ENCODE measurements at regions not wholly inside any gene's neighbourhood (a gene's known extent, or its start where the extent isn't known, plus 50 kb on each side); places are given as distances from the start of the nearest gene placed in this dataset.

- TF ChIP-seq, protein P1, sequence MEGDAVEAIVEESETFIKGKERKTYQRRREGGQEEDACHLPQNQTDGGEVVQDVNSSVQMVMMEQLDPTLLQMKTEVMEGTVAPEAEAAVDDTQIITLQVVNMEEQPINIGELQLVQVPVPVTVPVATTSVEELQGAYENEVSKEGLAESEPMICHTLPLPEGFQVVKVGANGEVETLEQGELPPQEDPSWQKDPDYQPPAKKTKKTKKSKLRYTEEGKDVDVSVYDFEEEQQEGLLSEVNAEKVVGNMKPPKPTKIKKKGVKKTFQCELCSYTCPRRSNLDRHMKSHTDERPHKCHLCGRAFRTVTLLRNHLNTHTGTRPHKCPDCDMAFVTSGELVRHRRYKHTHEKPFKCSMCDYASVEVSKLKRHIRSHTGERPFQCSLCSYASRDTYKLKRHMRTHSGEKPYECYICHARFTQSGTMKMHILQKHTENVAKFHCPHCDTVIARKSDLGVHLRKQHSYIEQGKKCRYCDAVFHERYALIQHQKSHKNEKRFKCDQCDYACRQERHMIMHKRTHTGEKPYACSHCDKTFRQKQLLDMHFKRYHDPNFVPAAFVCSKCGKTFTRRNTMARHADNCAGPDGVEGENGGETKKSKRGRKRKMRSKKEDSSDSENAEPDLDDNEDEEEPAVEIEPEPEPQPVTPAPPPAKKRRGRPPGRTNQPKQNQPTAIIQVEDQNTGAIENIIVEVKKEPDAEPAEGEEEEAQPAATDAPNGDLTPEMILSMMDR (tag by site-specific recombination; IDR thresholded peaks at IDR 0.05) = no peak
- TF ChIP-seq ZNF311 (tag by site-specific recombination; IDR thresholded peaks at IDR 0.05; ENCODE audit: borderline replicate concordance) (no peak), ZNF580 (tag by site-specific recombination; IDR thresholded peaks at IDR 0.05) (no peak), MYNN (tag by site-specific recombination; IDR thresholded peaks at IDR 0.05; ENCODE audit: borderline replicate concordance) (no peak), ZNF292 (tag by site-specific recombination; IDR thresholded peaks at IDR 0.05; ENCODE audit: borderline replicate concordance, low read depth) (no peak), ZNF121 (tag by site-specific recombination; IDR thresholded peaks at IDR 0.05) (no peak), ZBTB7A (tag by site-specific recombination; IDR thresholded peaks at IDR 0.05; ENCODE audit: low read depth) (no peak), ZFP37 (tag by site-specific recombination; IDR thresholded peaks at IDR 0.05) (no peak), TCF7L2 (IDR thresholded peaks at IDR 0.05; ENCODE audit: borderline replicate concordance, low read depth, low read length) (no peak), RBAK (tag by site-specific recombination; IDR thresholded peaks at IDR 0.05) (no peak), ZNF76 (tag by site-specific recombination; IDR thresholded peaks at IDR 0.05; ENCODE audit: borderline replicate concordance, low read depth) (no peak)
Measured at GRCh38 chr14:82411298-82411697, 877.6 kb upstream of the SEL1L start.
